Activated T-cell treated with anti-CD3 and anti-CD28 coated beads, Interleukin-2, amount 50 U/mL, for 72 hours (primary cell): ENCODE measurements at regions not wholly inside any gene's neighbourhood (a gene's known extent, or its start where the extent isn't known, plus 50 kb on each side); places are given as distances from the start of the nearest gene placed in this dataset.

Source experiments
- ATAC-seq, 2 donors: fragments of 150-1000 bp; cut with Tn5 transposase; replicated peaks in 1 of 2; 2 replicates each; pipeline ENCODE4 v1.10.0; 2021; ENCODE audit warnings: moderate library complexity in 2 of 2, mild to moderate bottlenecking in 1 of 2
- DNase-seq, 2 donors: peaks; one replicate each; pipeline ENCODE4 v3.0.0; 2021 to 2022; ENCODE audit warnings: mixed read lengths in 1 of 2
- H3K27ac Mint-ChIP-seq: one replicate; pipeline ENCODE4 v1.8.0; 2022; ENCODE audit warnings: mild to moderate bottlenecking, moderate library complexity, mixed read lengths
- H3K27me3 Mint-ChIP-seq: one replicate; pipeline ENCODE4 v1.8.0; 2022; ENCODE audit warnings: low read depth, mixed read lengths
- H3K36me3 Mint-ChIP-seq, 2 donors: one replicate each; pipeline ENCODE4 v1.8.0; 2022; ENCODE audit warnings: mixed read lengths in 2 of 2, mild to moderate bottlenecking in 1 of 2; ENCODE audit not compliant: insufficient read depth in 2 of 2
- H3K4me1 Mint-ChIP-seq: one replicate; pipeline ENCODE4 v1.8.0; 2022; ENCODE audit warnings: low read depth, mixed read lengths
- H3K4me3 Mint-ChIP-seq, 2 donors: one replicate each; pipeline ENCODE4 v1.8.0; 2022; ENCODE audit warnings: mild to moderate bottlenecking in 2 of 2, mixed read lengths in 2 of 2, moderate library complexity in 2 of 2
- H3K9me3 Mint-ChIP-seq, 2 donors: one replicate each; pipeline ENCODE4 v1.8.0; 2022; ENCODE audit warnings: mixed read lengths in 2 of 2

DNA sequence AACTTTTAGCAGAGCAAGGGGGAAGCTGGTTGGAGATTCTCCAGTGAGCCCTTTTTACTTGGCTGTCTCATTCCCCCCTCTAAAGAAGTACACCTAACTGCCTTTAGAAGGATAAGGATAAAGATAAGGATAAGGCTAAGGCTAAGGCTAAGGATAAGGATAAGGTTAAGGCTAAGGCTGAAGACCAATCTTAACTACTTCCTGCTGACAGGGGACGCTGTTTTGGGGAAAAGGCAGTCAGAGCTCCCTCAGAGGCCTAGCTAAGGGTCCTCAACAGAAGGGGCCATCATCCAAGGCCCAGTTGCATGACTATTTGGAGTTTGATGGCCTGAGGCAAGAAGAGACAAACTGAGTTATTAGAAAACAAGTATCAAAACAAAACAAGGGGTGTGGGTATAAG, 94.3 kb upstream of the ARPP21 start:
- H3K27me3 Mint-ChIP-seq: no peaks in the 10 kb centered on the region
- peaks cover 0 to 1% of the 10 kb centered on the region in 2 donors for H3K36me3 Mint-ChIP-seq
- no peak for ATAC-seq
- peaks cover 1 to 5% of the 10 kb centered on the region in 2 donors for H3K9me3 Mint-ChIP-seq
- DNase-seq: no peak
- H3K4me1 Mint-ChIP-seq: no peaks in the 10 kb centered on the region
- H3K27ac Mint-ChIP-seq: no peak overlapping the region
- H3K4me3 Mint-ChIP-seq: no peak overlapping the region

DNA sequence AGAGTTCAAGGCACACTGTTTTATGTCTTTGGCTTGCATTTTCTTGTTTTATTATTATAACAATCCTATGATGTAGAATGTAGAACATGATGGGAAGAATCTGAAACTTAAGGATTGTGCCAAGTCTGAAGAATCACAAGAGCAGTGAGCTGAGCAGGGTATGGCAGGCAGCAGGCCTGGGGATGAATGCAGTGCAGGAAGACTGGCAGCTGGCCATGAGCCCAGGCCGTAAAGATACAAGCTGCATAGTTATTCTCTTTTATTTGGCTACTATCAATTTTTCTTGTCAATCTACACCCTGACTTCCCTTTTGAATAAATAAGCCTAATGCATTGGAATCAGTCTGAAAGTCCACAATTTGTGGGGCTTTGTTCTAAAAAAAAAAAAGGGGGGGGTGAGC, 89.6 kb upstream of the ARPP21 start:
- H3K27me3 Mint-ChIP-seq: no peaks in the 10 kb centered on the region
- H3K9me3 Mint-ChIP-seq: peaks cover under 1 to 4% of the 10 kb centered on the region in 2 donors
- ATAC-seq (no peak), DNase-seq (no peak)
- H3K36me3 Mint-ChIP-seq: no peaks in the 10 kb centered on the region
- no peak overlapping the region for H3K4me3 Mint-ChIP-seq
- H3K4me1 Mint-ChIP-seq: no peaks in the 10 kb centered on the region
- no peak overlapping the region for H3K27ac Mint-ChIP-seq

DNA sequence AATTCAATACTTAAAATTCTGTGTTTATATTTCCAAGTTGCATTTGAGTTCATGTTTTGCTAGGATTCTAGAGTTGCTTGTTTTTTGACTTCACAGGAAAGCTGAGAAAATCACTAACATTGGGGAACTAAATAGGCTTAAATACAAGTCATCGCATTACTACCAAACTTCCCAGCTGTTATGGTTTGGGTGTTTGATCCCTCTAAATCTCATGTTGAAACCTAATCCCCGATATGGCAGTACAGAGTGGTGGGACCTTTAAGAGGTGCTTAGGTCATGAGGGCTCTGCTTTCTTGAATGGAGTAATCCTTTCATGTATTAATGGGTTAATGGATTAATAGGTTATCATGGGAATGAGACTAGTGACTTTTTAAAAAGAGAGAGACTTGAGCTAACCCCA, 77.2 kb upstream of the ARPP21 start:
- peaks cover 0 to 4% of the 10 kb centered on the region in 2 donors for H3K9me3 Mint-ChIP-seq
- H3K36me3 Mint-ChIP-seq: no peaks in the 10 kb centered on the region

DNA sequence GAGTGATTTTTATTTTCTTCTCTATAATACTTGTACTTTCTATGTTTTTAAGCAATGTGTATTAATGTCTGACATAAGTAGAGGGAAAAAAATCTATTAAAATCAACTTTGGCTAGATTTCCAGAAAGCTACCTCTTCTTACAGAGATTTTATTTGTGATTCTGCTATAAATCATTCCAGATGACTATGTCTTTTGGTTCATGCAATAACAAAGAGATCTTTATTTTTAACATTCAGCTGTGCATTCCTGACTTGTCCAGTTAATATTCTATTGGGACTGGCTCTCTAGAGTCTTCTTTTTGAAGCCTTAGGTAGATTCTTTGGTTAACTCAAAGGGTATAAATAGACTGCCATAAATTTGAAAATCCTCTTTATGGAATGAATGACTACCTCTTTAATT, 74.3 kb upstream of the ARPP21 start:
- Mint-ChIP-seq H3K27me3 (no peaks in the 10 kb centered on the region), H3K4me3 (no peak overlapping the region), H3K4me1 (no peaks in the 10 kb centered on the region), H3K9me3 (no peaks in the 10 kb centered on the region), H3K36me3 (no peaks in the 10 kb centered on the region), H3K27ac (no peak overlapping the region)
- ATAC-seq (no peak), DNase-seq (no peak)

More for the DNA sequence above, 77.2 kb upstream of the ARPP21 start:
- DNase-seq (no peak), ATAC-seq (no peak)
- H3K27me3 Mint-ChIP-seq: no peaks in the 10 kb centered on the region
- no peak overlapping the region for H3K4me3 Mint-ChIP-seq
- no peak overlapping the region for H3K27ac Mint-ChIP-seq
- H3K4me1 Mint-ChIP-seq: no peaks in the 10 kb centered on the region
